Stimulated activated naive CD8-positive, alpha-beta T cell treated with anti-CD3 and anti-CD28 coated beads, Interleukin-15, Interleukin-2, amounts not matched to agents 100 U/mL and 50 U/mL, for 24 hours (primary cell): ENCODE measurements at regions not wholly inside any gene's neighbourhood (a gene's known extent, or its start where the extent isn't known, plus 50 kb on each side); places are given as distances from the start of the nearest gene placed in this dataset.
"Not testable (repeated sequence)": the region's sequence is repeated elsewhere in the genome, so short reads cannot be mapped to it uniquely, and the experiment has no call there.

Source experiments
- ATAC-seq: fragments of 150-1000 bp; cut with Tn5 transposase; one replicate; pipeline ENCODE4 v1.10.0; 2021
- DNase-seq: peaks from one replicate; pipeline ENCODE4 v3.0.0; 2021

DNA sequence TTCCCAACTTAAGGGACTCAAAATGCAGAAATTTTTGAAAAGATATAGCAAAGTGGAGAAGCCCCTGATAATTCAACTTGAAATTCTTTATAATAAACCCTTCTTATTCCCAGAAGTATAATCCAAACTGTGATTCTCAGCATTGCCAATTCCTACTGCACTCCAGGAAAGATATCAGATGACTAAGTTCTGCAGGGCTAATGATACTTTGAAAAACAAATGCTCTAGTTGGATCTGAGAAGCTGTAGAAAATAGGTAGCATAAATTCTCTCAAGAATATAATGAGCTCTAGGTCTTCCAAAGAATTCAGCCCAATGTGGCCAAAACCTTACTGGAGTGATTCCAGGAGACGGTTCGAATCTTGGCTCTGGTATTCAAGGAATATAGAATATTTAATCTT is 294.0 kb upstream of the PTBP2 start:
- no peak for ATAC-seq
- no peak for DNase-seq

DNA sequence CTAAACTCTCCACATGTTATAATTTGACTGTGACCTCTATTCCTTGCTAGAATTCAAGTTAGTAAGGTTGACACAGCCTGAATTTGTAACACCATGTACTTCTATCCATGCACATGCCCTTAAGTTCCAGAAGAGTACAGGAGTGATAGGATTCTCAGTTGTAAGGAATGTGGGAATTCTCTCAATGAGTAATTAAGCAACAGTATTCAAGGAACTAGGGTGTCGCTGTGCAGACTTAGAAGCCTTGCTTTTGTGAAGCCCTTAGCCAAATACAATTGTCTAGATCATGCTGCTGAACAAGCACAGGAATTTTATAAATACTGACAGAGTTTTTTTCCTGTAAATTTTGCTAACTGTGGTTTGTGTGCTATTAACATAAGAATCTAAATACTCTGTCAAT is 276.3 kb upstream of the PTBP2 start:
- DNase-seq (no peak), ATAC-seq (no peak)

DNA sequence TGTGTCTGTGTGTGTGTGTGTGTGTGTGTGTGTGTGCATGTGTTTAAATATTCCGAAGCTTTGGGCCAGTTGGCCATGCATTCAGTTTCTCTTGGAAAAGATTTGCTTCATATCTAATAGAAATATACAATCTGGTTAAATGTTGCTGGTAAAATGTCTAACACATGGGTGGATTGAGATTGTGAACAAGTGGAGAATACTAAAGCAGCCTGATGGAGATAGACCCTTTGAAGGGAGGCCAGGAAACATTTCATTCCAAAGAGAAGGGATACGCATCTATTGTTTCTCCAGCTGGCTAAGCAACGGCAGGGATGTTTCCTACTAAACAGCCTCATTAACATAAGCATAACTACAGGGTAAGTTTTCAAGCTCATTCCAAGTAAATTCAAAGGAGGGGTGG is 257.5 kb upstream of the PTBP2 start:
- ATAC-seq (no peak), DNase-seq (no peak)

DNA sequence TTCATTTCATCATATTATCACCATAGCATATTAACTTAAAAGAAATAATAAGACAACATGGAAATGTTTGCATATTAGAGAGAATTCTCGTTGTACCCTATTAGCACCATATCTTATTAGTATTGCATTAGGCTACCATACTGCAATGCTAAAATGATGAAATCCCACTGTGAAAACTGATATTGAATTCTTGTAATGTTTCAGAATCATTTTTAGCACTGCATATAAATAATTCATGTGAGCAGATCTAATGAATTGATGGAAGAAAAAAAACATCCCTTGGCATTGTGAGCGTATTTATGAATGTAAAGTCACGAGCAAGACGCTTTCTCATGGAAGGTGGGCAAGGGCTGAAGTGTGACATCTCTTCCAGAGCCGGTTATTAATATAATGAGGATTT is 257.1 kb upstream of the PTBP2 start:
- ATAC-seq (no peak), DNase-seq (no peak)

DNA sequence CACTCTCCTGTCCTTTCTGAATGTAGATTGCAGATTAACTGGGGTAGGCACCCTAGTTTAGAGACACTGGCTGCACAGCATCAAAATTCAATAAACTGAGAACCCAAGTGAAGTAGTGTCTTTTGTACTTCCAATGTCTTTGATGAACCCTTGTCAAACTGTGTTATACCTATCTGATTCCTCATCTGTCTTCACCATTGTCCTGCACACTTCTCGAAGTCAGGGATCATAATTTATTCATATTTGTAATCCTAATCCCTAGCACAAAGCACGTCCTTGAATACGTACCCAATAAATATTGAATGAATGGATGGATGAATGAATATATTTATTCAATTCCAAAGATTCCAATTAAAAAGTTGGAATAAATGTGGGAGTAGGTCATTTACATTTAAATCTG is 256.6 kb upstream of the PTBP2 start:
- no peak for DNase-seq
- no peak for ATAC-seq

DNA sequence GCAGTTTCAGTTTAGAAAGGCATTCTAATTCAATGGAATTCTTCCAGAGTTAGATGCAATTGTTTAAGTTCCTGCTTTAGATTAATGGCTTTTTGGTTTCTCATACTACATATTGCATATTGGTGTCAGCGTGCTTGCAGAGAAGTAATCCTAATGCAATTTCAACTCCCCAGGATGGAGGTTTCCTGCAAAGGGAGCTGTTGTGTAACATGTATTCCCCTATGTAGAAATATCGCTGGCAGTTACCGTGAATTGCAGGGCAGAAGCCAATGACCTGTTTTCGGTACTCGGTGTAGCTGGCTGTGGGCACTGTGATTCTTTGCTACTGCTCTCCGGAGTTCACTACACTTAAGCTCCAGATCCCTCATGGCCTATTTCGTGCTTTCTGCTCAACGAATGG is 256.1 kb upstream of the PTBP2 start:
- DNase-seq (no peak), ATAC-seq (no peak)

DNA sequence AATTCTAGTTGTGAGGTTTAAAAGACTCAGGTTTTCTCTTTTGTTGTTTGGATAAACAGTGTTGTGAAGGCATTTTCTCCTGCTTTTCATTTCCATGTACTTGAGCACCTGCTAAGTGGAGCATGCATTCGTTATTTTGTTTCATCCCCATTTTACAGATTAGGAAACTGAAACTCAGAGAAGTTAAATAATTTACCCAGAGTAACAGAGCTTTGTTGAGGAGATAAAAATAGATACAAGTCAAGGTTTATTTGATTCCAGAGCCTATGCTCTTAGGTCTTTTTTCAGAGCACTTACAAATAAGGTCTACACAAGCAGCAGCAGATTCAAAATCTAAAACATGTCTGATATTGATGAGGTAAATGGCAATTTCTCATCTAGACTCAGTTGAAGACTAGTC is 254.7 kb upstream of the PTBP2 start:
- DNase-seq (no peak), ATAC-seq (no peak)

DNA sequence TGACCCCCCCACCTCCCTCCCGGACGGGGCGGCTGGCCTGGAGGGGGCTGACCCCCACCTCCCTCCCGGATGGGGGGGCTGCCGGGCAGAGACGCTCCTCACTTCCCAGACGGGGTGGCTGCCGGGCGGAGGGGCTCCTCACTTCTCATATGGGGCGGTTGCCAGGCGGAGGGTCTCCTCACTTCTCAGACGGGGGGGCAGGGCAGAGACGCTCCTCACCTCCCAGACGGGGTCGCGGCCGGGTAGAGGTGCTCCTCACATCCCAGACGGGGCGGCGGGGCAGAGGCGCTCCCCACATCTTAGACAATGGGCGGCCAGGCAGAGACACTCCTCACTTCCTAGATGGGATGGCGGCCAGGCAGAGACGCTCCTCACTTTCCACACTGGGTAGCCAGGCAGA is 251.9 kb upstream of the PTBP2 start:
- not testable (repeated sequence) for DNase-seq, ATAC-seq

DNA sequence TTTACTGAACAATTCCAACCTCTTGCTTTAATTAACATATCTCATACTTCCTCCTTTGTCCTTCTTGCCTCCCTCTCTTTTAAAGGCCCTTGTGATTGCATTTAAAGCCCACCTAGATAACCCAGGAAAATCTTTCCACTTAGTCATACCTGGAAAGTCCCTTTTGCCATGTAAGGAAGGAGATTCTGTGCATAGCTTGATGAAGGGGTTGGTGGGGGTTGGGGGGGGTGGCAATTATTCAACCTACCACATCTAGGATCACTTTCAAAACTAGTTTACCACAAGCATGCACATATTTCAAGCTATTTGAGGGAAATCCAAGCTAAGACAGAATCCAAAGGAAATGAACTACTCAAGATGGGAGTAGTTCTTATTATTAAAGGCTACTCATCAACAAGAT is 249.1 kb upstream of the PTBP2 start:
- DNase-seq (no peak), ATAC-seq (no peak)

DNA sequence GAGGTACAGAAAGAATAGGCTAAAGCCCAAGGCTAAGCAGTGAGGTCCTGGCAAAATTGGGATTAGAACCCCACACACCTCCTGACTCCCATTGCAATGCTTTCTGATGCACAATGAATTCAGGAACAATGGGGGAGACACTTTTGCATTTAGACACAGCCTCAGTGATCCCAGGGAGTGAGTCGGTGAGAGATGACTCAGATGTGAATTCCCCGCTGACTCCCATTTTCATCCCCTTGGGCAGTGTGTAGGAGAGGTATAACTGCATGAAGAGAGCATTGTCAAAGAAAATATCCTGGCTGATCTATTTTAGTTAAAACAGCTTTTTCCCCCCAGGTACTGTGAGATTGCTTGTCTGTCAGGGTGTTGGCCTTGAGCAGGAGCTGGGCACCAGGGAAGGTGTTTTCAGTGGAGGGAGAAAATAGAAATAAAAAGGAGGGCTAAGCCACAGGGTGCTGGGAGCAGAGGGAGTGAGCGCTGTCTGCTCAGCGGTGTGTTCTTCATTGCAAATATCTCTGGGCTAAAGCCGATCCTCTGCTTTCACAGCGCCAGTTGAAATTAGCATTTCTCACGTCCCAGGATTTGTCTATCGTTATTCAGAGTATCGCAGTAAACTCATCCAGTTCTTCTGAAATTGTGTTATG is 247.7 kb upstream of the PTBP2 start:
- ATAC-seq: no peak
- no peak for DNase-seq

DNA sequence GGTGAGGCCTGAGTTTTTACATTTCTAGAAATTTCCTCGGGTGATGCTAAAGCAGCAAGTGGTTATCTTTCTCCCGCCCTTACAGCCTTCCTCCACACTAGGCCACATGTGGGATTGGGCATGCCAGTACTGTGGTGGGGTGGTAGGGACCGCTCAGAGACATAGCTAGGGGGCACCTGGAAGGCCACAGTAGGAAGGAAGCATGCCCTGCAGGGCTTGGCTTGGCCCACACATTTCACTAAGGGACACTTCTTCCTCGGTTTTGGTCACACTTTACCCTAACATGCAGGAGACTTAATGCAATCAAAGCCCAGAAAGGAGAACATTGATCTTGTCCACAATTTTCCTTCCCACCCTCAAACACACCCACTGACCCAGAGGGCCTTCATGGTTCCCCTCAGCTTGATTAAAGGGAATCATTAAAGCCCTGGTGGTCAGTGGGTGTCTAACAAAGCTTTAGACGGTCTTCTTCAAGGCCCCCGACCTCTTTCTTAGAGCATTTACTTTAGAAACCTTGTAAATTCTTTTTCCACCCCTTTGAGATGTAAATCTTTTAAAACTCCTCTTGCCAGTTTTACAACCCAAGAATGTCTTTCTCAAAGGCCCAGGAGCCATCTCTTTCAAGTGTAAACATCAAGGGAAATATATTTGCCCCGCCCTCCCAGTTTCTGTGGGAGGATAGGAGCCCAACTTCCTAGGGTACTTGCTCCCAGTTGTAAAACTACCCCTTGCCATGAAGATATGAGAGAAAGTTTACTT is 246.4 kb upstream of the PTBP2 start:
- DNase-seq (no peak), ATAC-seq (no peak)

DNA sequence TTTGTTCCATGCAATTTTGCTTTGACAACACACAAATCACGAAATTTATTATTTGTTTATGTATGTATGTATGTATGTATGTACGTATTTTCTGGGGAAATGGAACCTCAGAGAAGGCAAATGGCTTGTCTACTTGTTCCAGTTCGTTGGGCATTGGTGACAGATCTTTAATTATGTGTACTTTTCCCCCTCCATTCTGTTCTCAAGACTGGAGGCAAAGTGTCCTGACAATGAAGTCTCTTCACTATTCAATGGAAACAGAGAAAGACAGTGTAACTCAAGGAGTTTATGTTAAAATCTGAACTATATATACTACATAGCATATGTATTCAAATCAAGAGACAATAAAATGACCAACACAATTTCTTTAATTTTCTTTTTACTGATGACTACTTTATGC is 245.7 kb upstream of the PTBP2 start:
- no peak for ATAC-seq
- no peak for DNase-seq

DNA sequence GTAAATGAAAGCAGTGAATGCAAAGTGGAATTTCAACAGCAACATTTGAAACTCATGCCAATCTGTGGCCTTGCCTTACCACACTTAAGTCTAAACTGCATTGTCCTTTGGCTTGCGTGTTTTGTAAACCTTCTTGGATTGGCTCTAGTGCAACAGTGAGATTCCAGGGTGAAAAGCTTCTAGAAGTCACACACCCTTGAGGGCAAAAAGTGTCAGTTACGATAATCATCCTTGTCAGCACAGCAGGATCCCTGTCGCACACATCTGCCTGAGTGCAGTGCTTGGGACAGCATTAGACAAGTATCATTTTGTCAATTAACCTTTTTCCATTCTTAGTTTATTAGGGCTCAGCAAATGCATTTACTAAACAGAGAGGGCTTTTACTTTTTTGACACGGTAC is 243.4 kb upstream of the PTBP2 start:
- ATAC-seq (no peak), DNase-seq (no peak)

DNA sequence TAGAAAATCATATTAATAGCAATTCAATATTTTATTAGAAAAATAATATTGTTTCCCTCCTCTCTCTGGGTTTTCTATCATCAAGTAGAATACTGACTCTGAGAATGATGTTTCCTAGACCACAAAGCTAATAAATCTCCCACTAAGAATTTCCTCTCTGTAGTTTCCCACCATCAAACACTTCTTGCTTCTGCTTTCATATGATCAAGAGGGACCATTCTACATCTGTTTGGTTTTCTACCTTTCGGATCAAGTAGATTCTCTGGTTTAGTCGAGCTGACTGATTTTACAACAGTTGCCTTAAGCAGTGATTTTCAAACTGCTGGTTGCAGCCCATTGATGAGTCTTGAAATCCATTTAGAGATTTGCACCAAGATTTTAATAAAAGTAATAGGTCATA is 240.2 kb upstream of the PTBP2 start:
- DNase-seq (no peak), ATAC-seq (no peak)

DNA sequence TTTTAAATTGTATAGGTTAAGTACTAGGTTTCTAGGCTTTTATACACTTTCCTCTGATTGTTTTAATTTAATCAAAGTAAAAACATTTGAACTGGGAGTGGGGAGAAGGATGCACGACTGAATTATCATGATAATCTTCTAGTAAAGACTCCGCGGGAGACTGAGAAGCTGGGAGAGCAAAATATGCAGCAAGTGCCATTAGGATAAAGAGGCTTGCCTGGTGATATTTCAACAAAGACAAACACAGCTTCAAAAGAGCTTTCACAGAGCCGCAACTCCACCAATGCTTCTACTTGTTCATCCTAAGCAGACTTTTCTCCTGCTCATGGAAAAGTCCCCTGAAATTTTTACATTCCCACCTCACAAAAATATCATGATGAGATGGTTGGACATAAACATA is 239.0 kb upstream of the PTBP2 start:
- ATAC-seq (no peak), DNase-seq (no peak)

DNA sequence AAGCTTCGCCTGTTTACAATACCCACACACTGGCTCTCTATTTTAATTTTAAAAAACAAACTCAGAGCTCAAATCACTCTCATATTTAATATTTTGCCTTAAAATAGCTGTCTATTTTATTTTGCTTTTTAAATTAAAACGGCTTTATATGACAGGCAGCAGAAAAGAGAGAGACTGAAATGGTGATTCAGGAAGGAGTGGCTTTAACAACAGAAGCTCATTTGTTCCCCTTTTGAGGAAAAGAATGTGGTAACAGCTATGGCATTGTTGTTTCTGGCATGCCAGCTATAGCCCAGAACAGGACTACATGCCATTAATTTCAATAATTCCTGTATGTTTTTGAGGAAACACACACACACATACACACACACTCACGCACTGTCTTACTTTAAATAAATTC is 234.2 kb upstream of the PTBP2 start:
- ATAC-seq (no peak), DNase-seq (no peak)

DNA sequence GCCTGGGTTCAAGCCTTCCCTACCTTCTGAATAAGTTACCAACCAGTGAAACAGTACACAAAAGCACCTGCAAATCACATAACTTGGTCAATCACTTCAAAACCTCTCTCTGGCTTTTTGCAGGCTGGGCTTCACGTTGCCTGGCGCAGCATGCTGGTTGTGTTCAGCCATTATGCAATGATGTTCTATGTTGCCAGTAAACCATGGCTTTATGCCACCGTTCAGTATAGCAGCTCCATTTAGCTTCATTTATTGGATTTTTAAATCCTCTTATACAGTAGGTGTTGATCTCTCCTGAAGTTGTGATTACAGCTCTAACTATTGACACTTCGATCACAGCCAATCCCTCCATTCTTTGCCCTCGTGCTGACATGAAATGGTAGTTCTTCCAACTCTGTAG is 233.6 kb upstream of the PTBP2 start:
- DNase-seq (no peak), ATAC-seq (no peak)

DNA sequence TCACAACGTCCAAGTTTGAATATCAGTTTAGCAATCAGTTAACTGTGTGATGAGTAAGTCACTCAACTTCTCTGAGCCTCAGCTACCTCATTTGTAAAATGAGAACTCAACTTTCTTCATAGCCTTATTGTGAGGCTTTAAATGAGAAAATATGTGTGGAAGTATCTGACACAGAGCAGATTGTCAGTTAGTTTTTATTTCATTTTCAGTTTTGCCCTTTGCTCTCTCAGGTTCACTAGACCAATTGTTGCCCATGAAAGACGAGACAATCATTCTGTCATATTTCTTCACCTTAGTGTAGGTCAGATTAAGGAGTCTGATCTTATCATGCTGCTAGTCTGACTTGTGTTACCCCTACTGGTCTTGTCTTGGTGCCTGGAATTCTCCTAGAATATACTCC is 232.8 kb upstream of the PTBP2 start:
- DNase-seq (no peak), ATAC-seq (no peak)

DNA sequence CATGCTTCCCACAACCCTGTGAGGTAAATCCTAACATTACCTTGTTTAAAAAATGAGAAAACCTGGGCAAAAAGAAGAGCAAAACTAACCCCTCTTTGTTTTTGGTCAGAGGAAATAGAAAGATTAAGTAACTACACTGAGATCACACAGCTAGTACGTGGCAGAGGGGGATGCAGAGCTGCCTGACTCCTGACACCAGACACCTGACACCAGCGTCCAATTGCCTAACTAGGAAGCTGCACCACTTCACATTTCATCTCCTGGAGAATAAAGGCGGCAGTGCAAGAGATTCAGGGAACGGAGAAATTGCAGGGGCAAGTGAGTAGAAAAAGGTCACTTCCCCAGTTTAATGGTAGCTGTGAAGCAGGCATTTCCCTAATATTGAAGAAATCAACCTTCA is 229.3 kb upstream of the PTBP2 start:
- DNase-seq (no peak), ATAC-seq (no peak)

DNA sequence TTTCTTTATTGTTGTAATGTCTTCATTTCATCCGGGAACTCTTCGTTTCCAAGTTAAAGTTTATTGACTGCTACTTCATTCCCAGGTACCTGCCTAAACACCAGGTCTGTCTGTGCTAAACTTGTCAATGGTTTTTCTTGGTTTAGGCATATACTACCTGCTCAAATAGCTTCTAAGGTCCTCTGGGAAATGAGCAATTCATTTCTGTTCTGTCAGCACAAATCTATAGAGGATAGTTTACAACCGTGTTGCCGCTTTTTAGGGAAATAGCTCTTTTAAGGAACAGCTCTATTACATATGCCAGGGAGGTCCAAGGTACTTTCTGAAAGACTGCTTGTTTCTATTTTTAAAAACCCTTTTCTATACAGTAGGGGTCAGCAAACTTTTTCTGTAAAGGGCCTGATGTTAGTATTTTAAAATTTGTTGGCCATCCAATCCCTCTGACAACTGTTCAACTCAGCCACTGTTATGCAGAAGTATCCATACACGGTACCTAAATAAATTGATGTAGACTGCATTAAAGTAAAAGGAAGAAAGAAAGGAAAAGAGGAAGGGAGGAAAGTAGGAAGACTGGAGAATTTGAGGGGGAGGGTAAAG is 222.7 kb upstream of the PTBP2 start:
- no peak for ATAC-seq
- DNase-seq: no peak

DNA sequence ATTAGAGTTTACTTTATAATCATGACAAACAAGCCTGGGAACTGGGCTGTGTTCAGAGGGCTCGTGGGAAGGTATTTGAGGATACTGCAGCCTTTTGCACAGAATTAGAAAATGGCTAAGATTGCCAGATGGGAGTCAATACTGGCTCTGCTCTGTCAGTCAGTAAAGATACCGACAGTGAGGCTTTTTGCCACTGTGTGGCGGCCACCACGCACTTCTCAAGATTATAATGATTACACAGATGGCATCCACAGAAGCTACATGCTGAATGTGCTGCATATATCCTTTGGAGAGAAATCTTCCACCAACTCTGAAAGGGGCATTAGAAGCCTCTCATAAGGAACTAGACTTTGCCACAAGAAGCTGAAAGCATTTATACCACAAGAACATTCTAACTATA is 213.4 kb upstream of the PTBP2 start:
- ATAC-seq: no peak
- no peak for DNase-seq

DNA sequence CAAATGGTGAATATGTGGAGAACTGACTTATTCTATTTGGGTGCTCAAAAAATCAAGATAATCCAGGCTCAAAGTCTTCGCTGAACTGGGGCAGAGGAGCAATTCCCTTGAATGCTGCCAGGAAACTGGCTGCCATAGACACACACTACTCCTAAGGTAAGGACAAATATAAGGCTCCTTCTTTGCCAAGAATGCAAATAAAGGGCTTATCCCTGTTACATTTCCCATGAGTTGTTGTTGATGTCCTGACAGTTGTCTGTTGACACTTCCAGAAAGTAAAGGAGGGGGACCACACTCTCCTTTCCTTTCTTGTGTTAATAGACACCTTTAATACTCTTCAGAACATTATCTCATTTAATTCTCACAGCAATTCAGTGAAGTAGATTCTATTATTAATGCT is 212.2 kb upstream of the PTBP2 start:
- no peak for ATAC-seq
- DNase-seq: no peak

DNA sequence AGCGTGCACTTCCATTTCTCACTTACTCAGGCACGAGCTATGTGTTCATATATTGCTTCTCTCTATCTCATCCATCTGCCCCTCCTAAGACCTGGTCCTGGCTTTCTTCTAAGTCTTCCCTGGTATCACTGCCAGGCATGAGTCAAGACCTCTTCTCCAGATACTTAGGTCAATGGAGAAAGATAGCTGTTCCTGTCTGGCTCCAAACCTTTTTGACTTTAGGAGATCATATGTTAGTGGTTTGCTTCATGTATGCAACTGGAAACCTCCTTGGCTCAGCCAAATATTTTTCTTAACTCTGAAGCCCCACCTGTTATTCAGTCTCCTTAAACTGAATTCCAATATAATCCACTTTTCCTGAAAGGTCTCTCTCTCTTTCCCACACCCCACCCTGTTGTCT is 211.6 kb upstream of the PTBP2 start:
- no peak for DNase-seq
- ATAC-seq: no peak

DNA sequence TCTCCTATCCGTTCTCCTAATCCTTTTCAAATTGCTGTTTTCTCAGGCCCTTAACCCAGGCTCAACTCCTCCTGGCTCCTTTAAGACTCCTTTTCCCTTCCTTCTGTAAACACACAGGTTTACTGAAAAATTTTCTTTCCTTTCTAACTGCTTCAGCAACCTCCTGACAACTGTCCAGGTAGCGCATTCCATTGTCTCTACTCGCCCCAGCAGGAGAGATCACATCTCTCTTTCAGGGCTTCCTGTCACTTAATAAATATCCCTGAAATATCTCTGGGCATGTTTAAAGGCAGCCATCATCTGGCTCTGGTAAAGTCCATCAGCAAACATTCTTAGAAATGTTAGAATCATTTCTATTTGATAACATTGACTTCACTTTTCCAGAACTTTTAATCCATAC is 211.2 kb upstream of the PTBP2 start:
- ATAC-seq (no peak), DNase-seq (no peak)
